ENCODE measurements at regions not wholly inside any gene's neighbourhood (a gene's known extent, or its start where the extent isn't known, plus 50 kb on each side); places are given as distances from the start of the nearest gene placed in this dataset.

GRCh38 chr10:62528441-62528840 is 154.3 kb downstream of the ZNF365 start:
- no peak for TF ChIP-seq CTCF (conservative IDR thresholded peaks at IDR 0.05; ENCODE audit: low read depth, low read length)
- no peak for TF ChIP-seq EZH2 (IDR thresholded peaks at IDR 0.05; ENCODE audit: low read length, unreplicated experiment)
